ENCODE measurements at regions not wholly inside any gene's neighbourhood (a gene's known extent, or its start where the extent isn't known, plus 50 kb on each side); places are given as distances from the start of the nearest gene placed in this dataset.

GRCh38 chr11:64501500-64502427 is 54.0 kb upstream of the SLC22A11 start:
- DNase-seq, result no peak

GRCh38 chr11:64502634-64503033 is 53.1 kb upstream of the SLC22A11 start:
- DNase-seq, result no peak

GRCh38 chr11:64503186-64503753 is 52.5 kb upstream of the SLC22A11 start:
- DNase-seq, result no peak

DNA sequence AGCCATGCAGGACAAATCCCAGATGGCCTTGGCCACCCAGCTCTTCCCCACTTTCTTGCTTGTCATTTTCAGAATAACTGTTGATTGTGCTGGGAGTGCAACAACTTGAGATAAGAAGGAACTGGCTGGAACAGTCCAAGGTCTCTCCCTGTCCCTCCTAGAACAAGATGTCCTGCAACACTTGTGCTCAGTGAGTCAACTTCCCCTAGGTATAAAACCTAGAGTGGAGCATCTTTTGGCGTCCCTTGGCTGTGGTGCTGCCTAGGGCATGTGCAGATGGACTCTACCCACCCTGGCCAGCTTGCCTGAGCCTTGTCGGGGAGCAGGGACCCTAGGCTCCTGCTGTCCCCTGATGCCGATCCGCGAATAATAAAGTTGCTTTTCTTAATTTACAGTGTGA is 50.7 kb upstream of the SLC22A11 start:
- no peak for DNase-seq
